ENCODE measurements at regions not wholly inside any gene's neighbourhood (a gene's known extent, or its start where the extent isn't known, plus 50 kb on each side); places are given as distances from the start of the nearest gene placed in this dataset.

GRCh38 chr12:125919856-125920470, 854.7 kb downstream of the AACS start:
- no peak for TF ChIP-seq CTCF (conservative IDR thresholded peaks at IDR 0.05)
- no peak for TF ChIP-seq ZFX (IDR thresholded peaks at IDR 0.05)
